Suprapubic skin (tissue), 4 donors: ENCODE measurements at regions not wholly inside any gene's neighbourhood (a gene's known extent, or its start where the extent isn't known, plus 50 kb on each side); places are given as distances from the start of the nearest gene placed in this dataset.

ENCODE experiments used
- EP300 ChIP-seq: sonication (generic); formaldehyde crosslinking; IDR thresholded peaks from one replicate; pipeline ENCODE4 v1.6.1; 2017; ENCODE audit warnings: antibody characterized with exemption
- POLR2AphosphoS5 ChIP-seq, 3 donors: sonication (generic); formaldehyde crosslinking; IDR thresholded peaks; one replicate each; pipeline ENCODE4 v1.6.1; 2017; ENCODE audit warnings: antibody characterized with exemption in 3 of 3
- TF ChIP-seq, protein P1 (sequence below), 2 donors: fragments of 200-600 bp in 1 of 2; fragments of 450-650 bp in 1 of 2; sonication (generic) in 1 of 2; IDR thresholded peaks; one replicate each; pipeline ENCODE4 v1.5.1; 2016 to 2019; ENCODE audit warnings: antibody characterized with exemption in 2 of 2, mild to moderate bottlenecking in 1 of 2, moderate library complexity in 1 of 2

DNA sequence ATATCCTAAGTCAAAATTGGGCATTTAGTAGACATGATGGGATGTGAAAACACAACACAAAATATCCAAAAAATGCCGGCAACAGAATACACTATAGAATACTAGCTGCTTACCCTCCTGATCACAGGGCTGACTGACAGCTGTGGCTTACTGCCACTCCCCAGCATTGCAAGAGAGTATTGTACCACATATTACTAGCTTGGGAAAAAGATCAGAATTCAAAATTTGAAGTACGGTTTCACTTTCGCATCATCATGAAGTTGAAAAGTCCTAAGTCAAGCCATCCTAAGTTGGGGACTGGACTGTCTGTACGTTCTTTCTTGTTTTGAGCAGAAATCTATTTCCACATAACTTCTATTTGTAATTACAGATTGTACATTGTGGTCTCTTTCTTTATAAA is 851.4 kb downstream of the MAT2B start:
- TF ChIP-seq, protein P1, sequence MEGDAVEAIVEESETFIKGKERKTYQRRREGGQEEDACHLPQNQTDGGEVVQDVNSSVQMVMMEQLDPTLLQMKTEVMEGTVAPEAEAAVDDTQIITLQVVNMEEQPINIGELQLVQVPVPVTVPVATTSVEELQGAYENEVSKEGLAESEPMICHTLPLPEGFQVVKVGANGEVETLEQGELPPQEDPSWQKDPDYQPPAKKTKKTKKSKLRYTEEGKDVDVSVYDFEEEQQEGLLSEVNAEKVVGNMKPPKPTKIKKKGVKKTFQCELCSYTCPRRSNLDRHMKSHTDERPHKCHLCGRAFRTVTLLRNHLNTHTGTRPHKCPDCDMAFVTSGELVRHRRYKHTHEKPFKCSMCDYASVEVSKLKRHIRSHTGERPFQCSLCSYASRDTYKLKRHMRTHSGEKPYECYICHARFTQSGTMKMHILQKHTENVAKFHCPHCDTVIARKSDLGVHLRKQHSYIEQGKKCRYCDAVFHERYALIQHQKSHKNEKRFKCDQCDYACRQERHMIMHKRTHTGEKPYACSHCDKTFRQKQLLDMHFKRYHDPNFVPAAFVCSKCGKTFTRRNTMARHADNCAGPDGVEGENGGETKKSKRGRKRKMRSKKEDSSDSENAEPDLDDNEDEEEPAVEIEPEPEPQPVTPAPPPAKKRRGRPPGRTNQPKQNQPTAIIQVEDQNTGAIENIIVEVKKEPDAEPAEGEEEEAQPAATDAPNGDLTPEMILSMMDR (IDR thresholded peaks at IDR 0.05): no peak
- TF ChIP-seq POLR2AphosphoS5 (IDR thresholded peaks at IDR 0.05) (no peak), EP300 (no peak)
